ENCODE measurements at regions not wholly inside any gene's neighbourhood (a gene's known extent, or its start where the extent isn't known, plus 50 kb on each side); places are given as distances from the start of the nearest gene placed in this dataset.
"Not testable (repeated sequence)": the region's sequence is repeated elsewhere in the genome, so short reads cannot be mapped to it uniquely, and the experiment has no call there.

DNA sequence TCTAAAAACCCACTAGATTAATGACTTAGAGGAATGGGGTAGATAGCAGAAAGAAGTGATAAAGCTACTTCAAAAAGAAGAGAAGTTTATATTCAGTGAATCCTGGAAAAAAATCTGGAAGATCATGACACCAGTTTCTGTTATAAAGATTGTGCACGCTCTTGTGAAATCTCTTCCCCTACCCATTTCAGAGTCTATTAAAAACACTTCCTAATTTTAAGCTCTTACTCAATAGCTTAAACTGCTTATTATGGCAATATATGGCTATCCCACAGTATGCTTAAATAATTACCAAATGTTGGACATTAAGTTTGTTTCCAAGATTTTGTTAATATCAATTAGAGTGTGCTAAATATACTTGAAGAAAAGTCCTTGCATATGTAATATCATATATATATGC lies 585.3 kb upstream of the MAN1A1 start:
- 75 to 86% methylated on average over 1 of the region's 1 CpG for WGBS, 2 donors
- H3K4me3 ChIP-seq (ENCODE audit: low read depth, poor library complexity, severe bottlenecking), result no peak overlapping the region
- no peak for DNase-seq (ENCODE audit: low spot score in 2 of 2)
- TF ChIP-seq, protein P1, sequence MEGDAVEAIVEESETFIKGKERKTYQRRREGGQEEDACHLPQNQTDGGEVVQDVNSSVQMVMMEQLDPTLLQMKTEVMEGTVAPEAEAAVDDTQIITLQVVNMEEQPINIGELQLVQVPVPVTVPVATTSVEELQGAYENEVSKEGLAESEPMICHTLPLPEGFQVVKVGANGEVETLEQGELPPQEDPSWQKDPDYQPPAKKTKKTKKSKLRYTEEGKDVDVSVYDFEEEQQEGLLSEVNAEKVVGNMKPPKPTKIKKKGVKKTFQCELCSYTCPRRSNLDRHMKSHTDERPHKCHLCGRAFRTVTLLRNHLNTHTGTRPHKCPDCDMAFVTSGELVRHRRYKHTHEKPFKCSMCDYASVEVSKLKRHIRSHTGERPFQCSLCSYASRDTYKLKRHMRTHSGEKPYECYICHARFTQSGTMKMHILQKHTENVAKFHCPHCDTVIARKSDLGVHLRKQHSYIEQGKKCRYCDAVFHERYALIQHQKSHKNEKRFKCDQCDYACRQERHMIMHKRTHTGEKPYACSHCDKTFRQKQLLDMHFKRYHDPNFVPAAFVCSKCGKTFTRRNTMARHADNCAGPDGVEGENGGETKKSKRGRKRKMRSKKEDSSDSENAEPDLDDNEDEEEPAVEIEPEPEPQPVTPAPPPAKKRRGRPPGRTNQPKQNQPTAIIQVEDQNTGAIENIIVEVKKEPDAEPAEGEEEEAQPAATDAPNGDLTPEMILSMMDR (IDR thresholded peaks at IDR 0.05), result no peak
- TF ChIP-seq POLR2A (IDR thresholded peaks at IDR 0.05), result no peak
- intact Hi-C loops (cut with DNase I; ENCODE audit: low total_unique reads), result no loop called here

DNA sequence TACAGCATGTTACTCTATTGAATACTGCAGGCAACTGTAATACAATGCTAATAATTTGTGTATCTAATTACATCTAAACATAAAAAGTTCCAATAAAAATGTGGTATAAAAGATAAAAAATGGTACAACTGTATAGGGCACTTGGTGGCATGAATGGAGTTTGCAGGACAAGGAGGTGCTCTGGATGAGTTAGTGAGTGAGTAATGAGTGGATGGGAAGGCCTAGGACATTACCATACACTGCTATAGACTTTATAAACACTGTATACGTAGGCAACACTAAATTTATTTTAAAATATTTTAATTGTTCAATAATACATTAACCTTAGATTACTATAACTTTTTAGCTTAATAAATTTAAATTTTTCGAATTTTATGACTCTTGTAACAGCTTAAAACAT lies 579.6 kb upstream of the MAN1A1 start:
- WGBS, 2 donors, result 66 to 77% methylated on average over 2 of the region's 2 CpGs
- TF ChIP-seq, protein P1 (IDR thresholded peaks at IDR 0.05), result no peak
- TF ChIP-seq POLR2A (IDR thresholded peaks at IDR 0.05), result no peak
- intact Hi-C loops (cut with DNase I; ENCODE audit: low total_unique reads), result no loop called here
- no peak for DNase-seq (ENCODE audit: low spot score in 2 of 2)
- no peak overlapping the region for H3K4me3 ChIP-seq (ENCODE audit: low read depth, poor library complexity, severe bottlenecking)

DNA sequence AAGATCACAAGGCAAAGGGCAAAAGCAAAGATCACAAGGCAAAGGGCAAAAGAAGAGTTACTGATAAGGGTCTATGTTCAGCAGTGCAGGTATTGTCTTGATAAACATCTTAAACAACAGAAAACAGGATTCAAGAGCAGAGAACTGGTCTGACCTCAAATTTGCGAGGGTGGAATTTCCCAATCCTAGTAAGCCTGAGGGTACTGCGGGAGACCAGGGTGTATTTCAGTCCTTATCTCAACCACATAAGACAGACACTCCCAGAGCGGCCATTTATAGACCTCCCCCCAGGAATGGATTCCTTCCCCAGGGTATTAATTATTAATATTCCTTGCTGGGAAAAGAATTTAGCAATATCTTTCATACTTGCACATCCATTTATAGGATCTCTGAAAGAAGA lies 575.3 kb upstream of the MAN1A1 start:
- H3K4me3 ChIP-seq (ENCODE audit: low read depth, poor library complexity, severe bottlenecking), result not testable (repeated sequence)

DNA sequence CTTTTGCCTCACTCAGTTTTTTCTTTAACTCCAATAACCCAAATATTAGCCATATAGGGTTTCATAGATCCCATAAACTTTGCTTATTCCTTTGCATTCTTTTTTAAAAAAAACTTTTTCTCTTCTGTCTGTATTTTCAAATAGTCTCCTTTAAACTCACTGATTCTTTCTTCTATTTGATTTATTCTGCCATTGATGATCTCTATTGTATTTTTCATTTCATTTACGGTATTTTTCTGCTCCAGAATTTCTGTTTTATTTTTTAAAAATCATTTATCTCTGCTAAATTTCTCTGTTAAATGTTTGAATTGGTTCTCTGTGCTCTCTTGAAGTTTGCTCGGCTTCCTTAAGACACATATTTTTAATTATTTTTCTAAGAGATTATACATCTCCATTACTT lies 573.3 kb upstream of the MAN1A1 start:
- no peak for DNase-seq (ENCODE audit: low spot score in 2 of 2)
- H3K4me3 ChIP-seq (ENCODE audit: low read depth, poor library complexity, severe bottlenecking), result no peak overlapping the region
- TF ChIP-seq POLR2A (IDR thresholded peaks at IDR 0.05), result no peak
- TF ChIP-seq, protein P1 (IDR thresholded peaks at IDR 0.05), result no peak
- WGBS, 2 donors, result 70 to 88% methylated on average over 2 of the region's 2 CpGs
- intact Hi-C loops (cut with DNase I; ENCODE audit: low total_unique reads), result no loop called here

More for the DNA sequence above, 575.3 kb upstream of the MAN1A1 start:
- WGBS, 2 donors, result 85 to 97% methylated on average over 3 of the region's 3 CpGs
- intact Hi-C loops (cut with DNase I; ENCODE audit: low total_unique reads); DNase-seq (ENCODE audit: low spot score in 2 of 2): not testable (repeated sequence)

DNA sequence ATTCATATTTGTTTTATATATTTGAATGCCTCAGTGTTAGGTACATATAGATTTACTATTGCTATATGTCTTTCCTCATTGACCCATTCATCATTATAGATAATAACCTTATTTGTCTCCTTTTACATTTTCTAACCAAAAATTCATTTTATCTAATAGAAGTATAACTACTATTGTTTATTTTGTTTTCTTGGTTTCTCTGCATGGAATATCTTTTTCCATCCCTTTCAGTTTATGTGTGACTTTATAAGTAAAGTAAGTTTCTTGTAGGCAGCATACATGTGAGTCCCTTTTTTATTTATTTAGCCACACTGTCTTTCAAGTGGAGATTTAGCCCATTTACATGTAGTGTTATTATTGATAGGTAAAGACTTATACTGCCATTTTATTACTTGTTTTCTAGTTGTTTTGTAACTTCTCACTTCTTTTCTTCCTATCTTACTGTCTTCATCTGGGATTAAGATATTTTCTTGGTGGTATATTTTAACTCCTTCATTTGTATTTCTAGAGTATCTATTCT lies 572.0 kb upstream of the MAN1A1 start:
- intact Hi-C loops (cut with DNase I; ENCODE audit: low total_unique reads), result no loop called here
- no peak for TF ChIP-seq POLR2A (IDR thresholded peaks at IDR 0.05)
- TF ChIP-seq, protein P1 (IDR thresholded peaks at IDR 0.05), result no peak
- H3K4me3 ChIP-seq (ENCODE audit: low read depth, poor library complexity, severe bottlenecking), result no peak overlapping the region
- DNase-seq (ENCODE audit: low spot score in 2 of 2), result no peak

DNA sequence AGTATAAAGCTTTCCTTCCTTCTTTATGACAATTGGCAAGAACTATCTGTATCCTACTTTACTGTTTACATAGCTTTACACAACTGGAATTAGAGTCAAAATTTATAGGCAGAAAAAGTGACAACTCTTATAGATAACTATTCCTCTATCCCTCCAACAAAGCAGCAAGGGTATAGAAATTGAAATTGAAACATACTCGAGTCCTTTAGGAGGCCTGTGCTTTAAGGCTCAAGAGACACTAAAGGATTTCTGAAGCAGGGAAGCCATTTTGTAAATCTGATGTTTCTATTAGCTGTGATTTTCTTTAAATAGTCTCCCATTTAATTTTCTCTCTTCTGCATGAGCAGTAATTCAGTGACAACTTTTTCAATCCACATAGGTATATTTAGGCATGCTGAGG lies 567.6 kb upstream of the MAN1A1 start:
- DNase-seq (ENCODE audit: low spot score in 2 of 2), result no peak
- intact Hi-C loops (cut with DNase I; ENCODE audit: low total_unique reads), result no loop called here
- TF ChIP-seq POLR2A (IDR thresholded peaks at IDR 0.05), result no peak
- TF ChIP-seq, protein P1 (IDR thresholded peaks at IDR 0.05), result no peak
- WGBS, 2 donors, result 92 to 97% methylated on average over 1 of the region's 1 CpG
- H3K4me3 ChIP-seq (ENCODE audit: low read depth, poor library complexity, severe bottlenecking), result no peak overlapping the region

Measured in lower leg skin (tissue), 4 donors.